ENCODE measurements at regions not wholly inside any gene's neighbourhood (a gene's known extent, or its start where the extent isn't known, plus 50 kb on each side); places are given as distances from the start of the nearest gene placed in this dataset.

GRCh38 chr6:26294302-26294701, 70.7 kb upstream of the BTN3A2 start:
- TF ChIP-seq CTCF (IDR thresholded peaks at IDR 0.05) (no peak), POLR2A (IDR thresholded peaks at IDR 0.05) (no peak)
